ENCODE measurements at regions not wholly inside any gene's neighbourhood (a gene's known extent, or its start where the extent isn't known, plus 50 kb on each side); places are given as distances from the start of the nearest gene placed in this dataset.

GRCh38 chr20:11083841-11084240 is 410.0 kb upstream of the JAG1 start:
- DNase-seq (ENCODE audit: low read depth in 3 of 3) = no peak

GRCh38 chr20:11084508-11084907 is 410.7 kb upstream of the JAG1 start:
- no peak for DNase-seq (ENCODE audit: low read depth in 3 of 3)

GRCh38 chr20:11086970-11087369 is 413.2 kb upstream of the JAG1 start:
- no peak for DNase-seq (ENCODE audit: low read depth in 3 of 3)

GRCh38 chr20:11090751-11091150 is 417.0 kb upstream of the JAG1 start:
- no peak for DNase-seq (ENCODE audit: low read depth in 3 of 3)

GRCh38 chr20:11091511-11091910 is 417.7 kb upstream of the JAG1 start:
- no peak for DNase-seq (ENCODE audit: low read depth in 3 of 3)

- no peak for DNase-seq (ENCODE audit: low read depth in 3 of 3)
Measured at GRCh38 chr20:11092151-11092550, 418.4 kb upstream of the JAG1 start.

GRCh38 chr20:11094196-11094595 is 420.4 kb upstream of the JAG1 start:
- no peak for DNase-seq (ENCODE audit: low read depth in 3 of 3)

- no peak for DNase-seq (ENCODE audit: low read depth in 3 of 3)
Measured at GRCh38 chr20:11094711-11095110, 420.9 kb upstream of the JAG1 start.

GRCh38 chr20:11098888-11099287 is 425.1 kb upstream of the JAG1 start:
- no peak for DNase-seq (ENCODE audit: low read depth in 3 of 3)

- no peak for DNase-seq (ENCODE audit: low read depth in 3 of 3)
Measured at GRCh38 chr20:11101243-11101642, 427.4 kb upstream of the JAG1 start.

- no peak for DNase-seq (ENCODE audit: low read depth in 3 of 3)
Measured at GRCh38 chr20:11101696-11102095, 427.9 kb upstream of the JAG1 start.

GRCh38 chr20:11103866-11104265 is 430.1 kb upstream of the JAG1 start:
- DNase-seq (ENCODE audit: low read depth in 3 of 3) = no peak

GRCh38 chr20:11108102-11108810 is 434.5 kb upstream of the JAG1 start:
- DNase-seq (ENCODE audit: low read depth in 3 of 3) = no peak

GRCh38 chr20:11110535-11110934 is 436.7 kb upstream of the JAG1 start:
- no peak for DNase-seq (ENCODE audit: low read depth in 3 of 3)

- no peak for DNase-seq (ENCODE audit: low read depth in 3 of 3)
Measured at GRCh38 chr20:11111191-11111590, 437.4 kb upstream of the JAG1 start.

- no peak for DNase-seq (ENCODE audit: low read depth in 3 of 3)
Measured at GRCh38 chr20:11112832-11113231, 439.0 kb upstream of the JAG1 start.

GRCh38 chr20:11114382-11114781 is 440.6 kb upstream of the JAG1 start:
- no peak for DNase-seq (ENCODE audit: low read depth in 3 of 3)

GRCh38 chr20:11117808-11118528 is 444.2 kb upstream of the JAG1 start:
- no peak for DNase-seq (ENCODE audit: low read depth in 3 of 3)

GRCh38 chr20:11118802-11119380 is 445.1 kb upstream of the JAG1 start:
- no peak for DNase-seq (ENCODE audit: low read depth in 3 of 3)

GRCh38 chr20:11119573-11119972 is 445.8 kb upstream of the JAG1 start:
- DNase-seq (ENCODE audit: low read depth in 3 of 3) = no peak

- no peak for DNase-seq (ENCODE audit: low read depth in 3 of 3)
Measured at GRCh38 chr20:11120431-11120830, 446.6 kb upstream of the JAG1 start.

GRCh38 chr20:11124849-11125505 is 451.2 kb upstream of the JAG1 start:
- DNase-seq (ENCODE audit: low read depth in 3 of 3) = no peak

Measured in stimulated activated CD4-positive, alpha-beta T cell treated with anti-CD3 and anti-CD28 coated beads, TNF-alpha, amount 100 ng/mL, for 24 hours (primary cell).